Naive thymus-derived CD4-positive, alpha-beta T cell (primary cell): ENCODE measurements at regions not wholly inside any gene's neighbourhood (a gene's known extent, or its start where the extent isn't known, plus 50 kb on each side); places are given as distances from the start of the nearest gene placed in this dataset.

ENCODE experiments used
- ATAC-seq: fragments of 150-1000 bp; cut with Tn5 transposase; 2 replicates; pipeline ENCODE4 v1.10.0; 2021; ENCODE audit warnings: mild to moderate bottlenecking, moderate library complexity
- CTCF ChIA-PET: fragments of 350-600 bp; sonication (Branson Sonifier 250); formaldehyde crosslinking; loops from one replicate; lab custom pipeline; 2021; ENCODE audit warnings: antibody characterized with exemption; lab: Charles Lee
- POLR2A ChIA-PET: fragments of 350-600 bp; sonication (Branson Sonifier 250); formaldehyde crosslinking; loops from one replicate; lab custom pipeline; 2021; ENCODE audit warnings: antibody characterized with exemption, inconsistent platforms; lab: Charles Lee
- DNase-seq, 9 donors: peaks; one replicate each; pipeline versions ENCODE4 v3.0.0 to v3.0.0-alpha.2; 2020 to 2022; ENCODE audit warnings: mixed read lengths in 1 of 9
- H3K27ac ChIP-seq: one replicate; pipeline ENCODE4 v1.7.0; 2013; ENCODE audit warnings: mild to moderate bottlenecking, low read depth, low read length, moderate library complexity
- H3K27me3 ChIP-seq, 2 donors: one replicate each; pipeline ENCODE4 v1.7.0; 2013; ENCODE audit warnings: low read length in 2 of 2, mild to moderate bottlenecking in 2 of 2, moderate library complexity in 2 of 2; ENCODE audit not compliant: control insufficient read depth in 2 of 2, insufficient read depth in 2 of 2
- H3K36me3 ChIP-seq, 3 experiments: 1 replicate in 2 of 3; 2 replicates in 1 of 3; pipeline ENCODE4 v1.7.0; 2013; ENCODE audit warnings: low read length in 3 of 3, mild to moderate bottlenecking in 3 of 3, moderate library complexity in 1 of 3; ENCODE audit not compliant: insufficient read depth in 3 of 3, control insufficient read depth in 2 of 3
- H3K4me1 ChIP-seq, 2 donors: one replicate each; pipeline ENCODE4 v1.7.0; 2013; ENCODE audit warnings: low read length in 2 of 2, mild to moderate bottlenecking in 2 of 2, moderate library complexity in 1 of 2; ENCODE audit not compliant: control insufficient read depth in 2 of 2, insufficient read depth in 2 of 2
- H3K4me3 ChIP-seq: 2 replicates; pipeline ENCODE4 v1.7.0; 2013; ENCODE audit warnings: mild to moderate bottlenecking, low read length
- H3K9me3 ChIP-seq, 3 experiments: 1 replicate in 2 of 3; 2 replicates in 1 of 3; pipeline ENCODE4 v1.7.0; 2013; ENCODE audit warnings: low read length in 3 of 3; ENCODE audit not compliant: control insufficient read depth in 2 of 3
- H3K27ac Mint-ChIP-seq, 9 donors: one replicate each; pipeline ENCODE4 v1.8.0; 2020 to 2022; ENCODE audit warnings: mixed read lengths in 9 of 9, mild to moderate bottlenecking in 8 of 9, moderate library complexity in 5 of 9, inconsistent platforms in 2 of 9
- H3K27me3 Mint-ChIP-seq, 5 donors: one replicate each; pipeline ENCODE4 v1.8.0; 2021 to 2022; ENCODE audit warnings: mixed read lengths in 5 of 5, mild to moderate bottlenecking in 1 of 5
- H3K36me3 Mint-ChIP-seq, 5 donors: one replicate each; pipeline ENCODE4 v1.8.0; 2020 to 2022; ENCODE audit warnings: mixed read lengths in 5 of 5, mild to moderate bottlenecking in 3 of 5, inconsistent platforms in 1 of 5
- H3K4me1 Mint-ChIP-seq, 7 donors: one replicate each; pipeline ENCODE4 v1.8.0; 2020 to 2022; ENCODE audit warnings: mixed read lengths in 7 of 7, mild to moderate bottlenecking in 3 of 7, inconsistent platforms in 1 of 7
- H3K4me3 Mint-ChIP-seq, 10 donors: one replicate each; pipeline ENCODE4 v1.8.0; 2020 to 2022; ENCODE audit warnings: mild to moderate bottlenecking in 10 of 10, mixed read lengths in 10 of 10, moderate library complexity in 6 of 10, inconsistent platforms in 2 of 10
- H3K9me3 Mint-ChIP-seq, 11 donors: one replicate each; pipeline ENCODE4 v1.8.0; 2020 to 2022; ENCODE audit warnings: mixed read lengths in 11 of 11, mild to moderate bottlenecking in 4 of 11, inconsistent platforms in 1 of 11, moderate library complexity in 1 of 11
- intact Hi-C, 2 donors: fragments of 100-400 bp; cut with micrococcal nuclease; formaldehyde crosslinking; loops; one replicate each; pipeline ENCODE4 v1.15.1; 2023

- no peak overlapping the region for H3K27ac Mint-ChIP-seq
- intact Hi-C loops, result loop anchor here in 1 of 2 donors (2.0 kb wide), 1 partner anchor 14 kb away; no protein-coding TSS in a partner anchor
- ChIA-PET POLR2A (no interaction called here), CTCF (interaction anchor here (0.7 kb wide), 2 partner anchors 90 to 121 kb away, joined by 3 to 4 read pairs; no protein-coding TSS in a partner anchor)
- H3K27me3 ChIP-seq, result no peaks in the 10 kb centered on the region
- H3K4me1 Mint-ChIP-seq, result peaks cover 0 to 30% (median 20%) of the 10 kb centered on the region in 7 donors
- DNase-seq (no peak), ATAC-seq (no peak)
- H3K36me3 ChIP-seq, result no peaks in the 10 kb centered on the region
- no peak overlapping the region for H3K4me3 ChIP-seq
- H3K36me3 Mint-ChIP-seq, result peaks cover 0 to 10% (median 0%) of the 10 kb centered on the region in 5 donors
- no peaks in the 10 kb centered on the region for H3K9me3 ChIP-seq
- no peak overlapping the region for H3K27ac ChIP-seq
- H3K9me3 Mint-ChIP-seq, result peaks cover 0 to 2% (median 0%) of the 10 kb centered on the region in 11 donors
- H3K4me3 Mint-ChIP-seq, result no peak overlapping the region
- no peaks in the 10 kb centered on the region for H3K4me1 ChIP-seq
- peaks cover 0 to 3% (median 0%) of the 10 kb centered on the region in 5 donors for H3K27me3 Mint-ChIP-seq
These were observed 206.0 kb downstream of the SPP2 start for GRCh38 chr2:234256516-234256915.

GRCh38 chr2:234254783-234255521 lies 204.4 kb downstream of the SPP2 start:
- peak overlapping the region in 2 of 9 donors; percentile 6 to 14 for H3K27ac Mint-ChIP-seq
- Histone ChIP-seq H3K9me3 (no peaks in the 10 kb centered on the region), H3K27me3 (no peaks in the 10 kb centered on the region), H3K36me3 (no peaks in the 10 kb centered on the region), H3K4me1 (no peaks in the 10 kb centered on the region), H3K27ac (no peak overlapping the region), H3K4me3 (no peak overlapping the region)
- ChIA-PET POLR2A (interaction anchor here (0.5 kb wide), 1 partner anchor 13 kb away, joined by 3 read pairs; no protein-coding TSS in a partner anchor), CTCF (interaction anchor here (0.6 kb wide), 1 partner anchor 103 kb away, joined by 3 read pairs; no protein-coding TSS in a partner anchor)
- H3K4me3 Mint-ChIP-seq, result no peak overlapping the region
- intact Hi-C loops, result no loop called here
- H3K9me3 Mint-ChIP-seq, result peaks cover 0 to 2% (median 0%) of the 10 kb centered on the region in 11 donors
- peaks cover 0 to 8% (median 0%) of the 10 kb centered on the region in 5 donors for H3K36me3 Mint-ChIP-seq
- DNase-seq (no peak), ATAC-seq (no peak)
- H3K27me3 Mint-ChIP-seq, result peaks cover 0 to 3% (median 0%) of the 10 kb centered on the region in 5 donors
- H3K4me1 Mint-ChIP-seq, result peaks cover 0 to 28% (median 20%) of the 10 kb centered on the region in 7 donors

DNA sequence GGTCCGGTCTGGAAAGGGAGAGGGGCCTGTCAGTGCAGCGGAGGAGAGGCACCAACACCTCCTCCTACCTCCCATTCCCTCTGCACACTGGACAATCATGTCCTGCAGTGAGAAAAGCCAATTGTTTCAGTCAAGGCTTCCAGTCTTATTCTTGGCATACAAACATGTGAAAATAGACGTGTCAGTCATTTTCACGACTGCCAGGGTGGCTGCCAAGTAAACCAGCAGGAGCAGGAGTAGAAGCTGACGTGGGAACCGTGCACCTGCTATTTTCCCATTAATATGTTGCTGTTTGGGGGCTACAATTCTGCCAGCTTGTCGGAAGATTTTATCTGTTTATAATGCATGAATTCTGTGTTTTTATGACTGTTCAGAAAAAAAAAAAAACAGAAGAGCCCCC lies 202.3 kb downstream of the SPP2 start:
- H3K4me1 ChIP-seq, result no peaks in the 10 kb centered on the region
- ATAC-seq (no peak), DNase-seq (no peak)
- Mint-ChIP-seq H3K4me3 (no peak overlapping the region), H3K4me1 (peaks cover 0 to 13% (median 8%) of the 10 kb centered on the region in 7 donors), H3K27ac (no peak overlapping the region), H3K36me3 (peaks cover 0 to 8% (median 0%) of the 10 kb centered on the region in 5 donors), H3K9me3 (peaks cover 0 to 5% (median 0%) of the 10 kb centered on the region in 11 donors), H3K27me3 (peaks cover 0 to 8% (median 0%) of the 10 kb centered on the region in 5 donors)
- ChIA-PET CTCF (no interaction called here), POLR2A (interaction anchor here (1.1 kb wide), 1 partner anchor 16 kb away, joined by 3 read pairs; no protein-coding TSS in a partner anchor)
- no peaks in the 10 kb centered on the region for H3K36me3 ChIP-seq
- H3K4me3 ChIP-seq, result no peak overlapping the region
- no peaks in the 10 kb centered on the region for H3K27me3 ChIP-seq
- H3K27ac ChIP-seq, result no peak overlapping the region
- intact Hi-C loops, result no loop called here
- H3K9me3 ChIP-seq, result no peaks in the 10 kb centered on the region

GRCh38 chr2:234251326-234252271 lies 201.1 kb downstream of the SPP2 start:
- no peak for DNase-seq
- intact Hi-C loops, result no loop called here
- ChIA-PET POLR2A (interaction anchor here (1.1 kb wide), 1 partner anchor 17 kb away, joined by 3 read pairs; no protein-coding TSS in a partner anchor), CTCF (no interaction called here)
- peaks cover 0 to 3% (median 0%) of the 10 kb centered on the region in 5 donors for H3K36me3 Mint-ChIP-seq
- ATAC-seq, result no peak
- Histone ChIP-seq H3K27me3 (no peaks in the 10 kb centered on the region), H3K36me3 (no peaks in the 10 kb centered on the region), H3K4me1 (no peaks in the 10 kb centered on the region), H3K27ac (no peak overlapping the region), H3K9me3 (no peaks in the 10 kb centered on the region), H3K4me3 (no peak overlapping the region)
- H3K4me3 Mint-ChIP-seq, result no peak overlapping the region
- peaks cover 0 to 2% (median 0%) of the 10 kb centered on the region in 11 donors for H3K9me3 Mint-ChIP-seq
- H3K27ac Mint-ChIP-seq, result no peak overlapping the region
- peaks cover 0 to 13% (median 5%) of the 10 kb centered on the region in 7 donors for H3K4me1 Mint-ChIP-seq
- H3K27me3 Mint-ChIP-seq, result peaks cover 0 to 8% (median 0%) of the 10 kb centered on the region in 5 donors

- no peaks in the 10 kb centered on the region for H3K9me3 ChIP-seq
- DNase-seq (no peak), ATAC-seq (no peak)
- intact Hi-C loops, result no loop called here
- Mint-ChIP-seq H3K36me3 (peaks cover 0 to 3% (median 0%) of the 10 kb centered on the region in 5 donors), H3K9me3 (peaks cover 0 to 2% (median 0%) of the 10 kb centered on the region in 11 donors), H3K4me1 (peaks cover 0 to 15% (median 5%) of the 10 kb centered on the region in 7 donors), H3K4me3 (no peak overlapping the region), H3K27me3 (peaks cover 0 to 8% (median 0%) of the 10 kb centered on the region in 5 donors), H3K27ac (no peak overlapping the region)
- no peak overlapping the region for H3K27ac ChIP-seq
- H3K36me3 ChIP-seq, result no peaks in the 10 kb centered on the region
- H3K4me3 ChIP-seq, result no peak overlapping the region
- no peaks in the 10 kb centered on the region for H3K27me3 ChIP-seq
- no peaks in the 10 kb centered on the region for H3K4me1 ChIP-seq
- POLR2A ChIA-PET, result no interaction called here
- CTCF ChIA-PET, result no interaction called here
These were observed 200.4 kb downstream of the SPP2 start for GRCh38 chr2:234250926-234251325.

DNA sequence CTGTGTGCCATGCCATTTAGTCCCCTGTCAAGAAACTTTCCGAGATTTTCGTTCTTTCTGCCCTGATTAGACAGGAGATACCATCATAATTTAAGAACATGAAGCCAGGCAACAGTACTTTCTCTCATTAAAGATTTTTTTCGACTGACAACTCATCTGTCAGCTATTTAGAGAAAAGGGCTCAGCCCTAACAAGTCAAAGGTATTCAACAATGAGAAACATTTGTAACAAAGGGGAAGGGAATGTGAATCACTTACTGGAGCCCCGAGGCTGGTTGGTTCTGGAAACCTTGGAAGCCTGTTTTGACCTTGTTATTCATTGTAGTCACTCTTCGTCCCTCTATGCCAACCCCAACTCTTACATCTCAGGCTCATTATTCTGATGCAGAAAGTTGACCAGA lies 199.4 kb downstream of the SPP2 start:
- H3K4me3 ChIP-seq, result no peak overlapping the region
- Mint-ChIP-seq H3K9me3 (peaks cover 0 to 2% (median 0%) of the 10 kb centered on the region in 11 donors), H3K36me3 (peaks cover 0 to 3% (median 0%) of the 10 kb centered on the region in 5 donors), H3K4me1 (peaks cover 4 to 17% (median 6%) of the 10 kb centered on the region in 7 donors), H3K4me3 (no peak overlapping the region), H3K27me3 (peaks cover 0 to 8% (median 0%) of the 10 kb centered on the region in 5 donors), H3K27ac (no peak overlapping the region)
- no peak for DNase-seq
- no peaks in the 10 kb centered on the region for H3K4me1 ChIP-seq
- ChIA-PET POLR2A (no interaction called here), CTCF (no interaction called here)
- no peaks in the 10 kb centered on the region for H3K27me3 ChIP-seq
- no peak for ATAC-seq
- no peaks in the 10 kb centered on the region for H3K36me3 ChIP-seq
- no peaks in the 10 kb centered on the region for H3K9me3 ChIP-seq
- intact Hi-C loops, result no loop called here
- no peak overlapping the region for H3K27ac ChIP-seq
